Esophagus squamous epithelium (tissue), 4 donors: ENCODE measurements at regions not wholly inside any gene's neighbourhood (a gene's known extent, or its start where the extent isn't known, plus 50 kb on each side); places are given as distances from the start of the nearest gene placed in this dataset.

Experiments used
- CTCF ChIP-seq, 6 experiments: fragments of 450-650 bp in 4 of 6; fragments of 200-600 bp in 2 of 6; sonication (generic) in 2 of 6; IDR thresholded peaks; one replicate each; pipeline ENCODE4 v1.5.1; 2016 to 2019; ENCODE audit warnings: antibody characterized with exemption in 6 of 6, mild to moderate bottlenecking in 4 of 6, moderate library complexity in 4 of 6
- POLR2A ChIP-seq, 4 donors: fragments of 450-650 bp; IDR thresholded peaks; one replicate each; pipeline ENCODE4 v1.6.1; 2017; ENCODE audit warnings: antibody characterized with exemption in 4 of 4, mild to moderate bottlenecking in 4 of 4, moderate library complexity in 3 of 4

GRCh38 chr4:110705440-110705782 lies 82.5 kb upstream of the PITX2 start:
- no peak for TF ChIP-seq CTCF (IDR thresholded peaks at IDR 0.05)
- TF ChIP-seq POLR2A (IDR thresholded peaks at IDR 0.05), result no peak
